PC-3 (cell line): ENCODE measurements at regions not wholly inside any gene's neighbourhood (a gene's known extent, or its start where the extent isn't known, plus 50 kb on each side); places are given as distances from the start of the nearest gene placed in this dataset.

Experiments
- ATAC-seq: fragments of 200-7000 bp; cut with Tn5 transposase; 2 replicates; pipeline ENCODE4 v1.9.1; 2020; ENCODE audit warnings: mild to moderate bottlenecking, moderate library complexity
- BruUV-seq: library from RNA; stranded (reverse); fragments of 400-500 nt; replicated peaks from 2 replicates; lab custom pipeline; 2021; lab: Mats Ljungman, UMichigan
- CTCF ChIA-PET: fragments of 300-600 bp; sonication (Branson Sonifier 250); formaldehyde crosslinking; loops from one replicate; lab custom pipeline; 2022; ENCODE audit warnings: antibody characterized with exemption; lab: Charles Lee
- POLR2A ChIA-PET: fragments of 300-600 bp; sonication (Branson Sonifier 250); formaldehyde crosslinking; loops from one replicate; lab custom pipeline; 2022; ENCODE audit warnings: antibody characterized with exemption; ENCODE audit not compliant: unreplicated experiment; lab: Charles Lee
- DNase-seq: peaks from one replicate; pipeline ENCODE4 v3.0.0-alpha.2; 2015
- H2AFZ ChIP-seq: fragments of 300-600 bp; sonication (generic); 2 replicates; pipeline ENCODE4 v1.6.0; 2016; ENCODE audit warnings: antibody characterized with exemption, low read length
- H3F3A ChIP-seq: fragments of 300-600 bp; sonication (generic); one replicate; pipeline ENCODE4 v1.6.0; 2017; ENCODE audit warnings: antibody characterized with exemption, low read length, control low read depth, mild to moderate bottlenecking; ENCODE audit not compliant: unreplicated experiment
- H3K27ac ChIP-seq: fragments of 300-600 bp; sonication (generic); 2 replicates; pipeline ENCODE4 v1.5.1; 2016; ENCODE audit warnings: mild to moderate bottlenecking, low read length
- H3K27me3 ChIP-seq: fragments of 300-600 bp; sonication (generic); 2 replicates; pipeline ENCODE4 v1.6.1; 2016; ENCODE audit warnings: low read length, mixed read lengths
- H3K36me3 ChIP-seq: fragments of 300-600 bp; sonication (generic); 2 replicates; pipeline ENCODE4 v1.6.1; 2016; ENCODE audit warnings: low read depth, mixed run types, low read length, mixed read lengths
- H3K4me1 ChIP-seq: fragments of 300-600 bp; sonication (generic); 2 replicates; pipeline ENCODE4 v1.5.1; 2016; ENCODE audit warnings: low read length; ENCODE audit not compliant: insufficient read depth
- H3K4me2 ChIP-seq: fragments of 300-600 bp; sonication (generic); 2 replicates; pipeline ENCODE4 v1.6.0; 2016; ENCODE audit warnings: low read length
- H3K4me3 ChIP-seq: fragments of 300-600 bp; sonication (generic); 2 replicates; pipeline ENCODE4 v1.5.1; 2016; ENCODE audit warnings: mild to moderate bottlenecking, low read length, mixed read lengths
- H3K79me2 ChIP-seq: fragments of 300-600 bp; sonication (generic); 2 replicates; pipeline ENCODE4 v1.6.1; 2017; ENCODE audit warnings: low read length, mixed read lengths
- H3K9ac ChIP-seq: fragments of 300-600 bp; sonication (generic); 2 replicates; pipeline ENCODE4 v1.6.0; 2016; ENCODE audit warnings: mild to moderate bottlenecking, low read length
- H3K9me2 ChIP-seq: fragments of 300-600 bp; sonication (generic); replicated peaks from 2 replicates; pipeline ENCODE4 v1.6.1; 2016; ENCODE audit warnings: mixed run types, low read length, mixed read lengths
- H3K9me3 ChIP-seq: fragments of 300-600 bp; sonication (generic); 2 replicates; pipeline ENCODE4 v1.6.1; 2016; ENCODE audit warnings: low read length, mixed read lengths
- H4K20me1 ChIP-seq: fragments of 300-600 bp; sonication (generic); 2 replicates; pipeline ENCODE4 v1.6.1; 2016; ENCODE audit warnings: low read length, mixed read lengths
- EZH2 ChIP-seq: fragments of 300-600 bp; sonication (generic); IDR thresholded peaks from one replicate; pipeline ENCODE4 v1.6.1; 2017; ENCODE audit warnings: antibody characterized with exemption, mild to moderate bottlenecking, low read length; ENCODE audit not compliant: unreplicated experiment
- EZH2phosphoT487 ChIP-seq: fragments of 300-600 bp; sonication (generic); IDR thresholded peaks from 2 replicates; pipeline ENCODE4 v1.6.1; 2018; ENCODE audit warnings: mild to moderate bottlenecking, antibody characterized with exemption, low read length, borderline replicate concordance
- intact Hi-C: fragments of 100-400 bp; cut with micrococcal nuclease; formaldehyde crosslinking; loops from 2 replicates; pipeline ENCODE4 v1.9.0; 2023
- TF ChIP-seq, protein P1 (sequence below): fragments of 300-600 bp; sonication (generic); conservative IDR thresholded peaks from 2 replicates; pipeline ENCODE4 v1.5.1; 2017; ENCODE audit warnings: antibody characterized with exemption, low read depth, mild to moderate bottlenecking, low read length

DNA sequence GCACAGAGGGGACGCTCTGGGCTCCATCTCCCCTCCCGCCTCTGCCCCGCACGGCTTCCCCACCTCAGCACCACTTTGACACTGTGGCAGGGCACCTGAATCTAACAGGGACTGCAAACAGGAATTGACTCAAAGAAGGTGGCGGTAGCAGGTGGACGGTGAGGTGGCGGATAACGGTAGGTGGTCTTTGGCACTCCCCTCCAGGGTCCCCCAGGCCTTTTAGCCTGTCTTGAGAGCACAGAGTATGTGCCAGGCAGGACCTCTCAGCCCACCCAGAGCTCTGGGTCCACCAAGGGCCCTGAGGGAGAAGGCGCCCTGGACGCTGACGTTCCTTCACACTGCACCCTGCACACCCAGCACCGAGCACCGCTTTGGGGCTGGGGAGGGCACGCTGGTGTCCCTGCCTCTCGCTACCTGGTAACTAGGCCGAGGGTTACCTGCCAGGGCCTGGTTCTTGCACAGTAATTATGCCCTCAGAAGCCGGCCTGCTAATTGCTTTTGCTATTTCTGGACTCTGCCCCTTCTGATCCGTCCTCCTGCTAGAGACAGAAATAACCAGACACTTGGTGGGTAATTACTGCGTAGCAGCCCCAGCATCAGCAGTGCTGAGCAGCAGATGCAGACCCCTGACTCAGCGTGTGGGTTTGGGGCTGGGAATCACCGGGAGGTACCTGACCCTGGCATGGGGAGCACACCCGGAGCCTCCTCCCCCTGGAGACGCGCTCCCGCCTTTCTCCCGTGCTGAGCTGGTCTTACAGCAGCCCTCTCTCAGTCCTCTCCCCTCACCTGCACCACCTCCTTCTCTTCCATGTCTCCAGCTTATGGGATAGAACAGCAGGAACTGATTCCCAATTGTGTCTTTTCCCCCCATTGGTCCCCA lies 103.3 kb upstream of the B3GAT1 start:
- H3K4me1 ChIP-seq = no peaks in the 10 kb centered on the region
- H3K79me2 ChIP-seq = no peaks in the 10 kb centered on the region
- TF ChIP-seq, protein P1, sequence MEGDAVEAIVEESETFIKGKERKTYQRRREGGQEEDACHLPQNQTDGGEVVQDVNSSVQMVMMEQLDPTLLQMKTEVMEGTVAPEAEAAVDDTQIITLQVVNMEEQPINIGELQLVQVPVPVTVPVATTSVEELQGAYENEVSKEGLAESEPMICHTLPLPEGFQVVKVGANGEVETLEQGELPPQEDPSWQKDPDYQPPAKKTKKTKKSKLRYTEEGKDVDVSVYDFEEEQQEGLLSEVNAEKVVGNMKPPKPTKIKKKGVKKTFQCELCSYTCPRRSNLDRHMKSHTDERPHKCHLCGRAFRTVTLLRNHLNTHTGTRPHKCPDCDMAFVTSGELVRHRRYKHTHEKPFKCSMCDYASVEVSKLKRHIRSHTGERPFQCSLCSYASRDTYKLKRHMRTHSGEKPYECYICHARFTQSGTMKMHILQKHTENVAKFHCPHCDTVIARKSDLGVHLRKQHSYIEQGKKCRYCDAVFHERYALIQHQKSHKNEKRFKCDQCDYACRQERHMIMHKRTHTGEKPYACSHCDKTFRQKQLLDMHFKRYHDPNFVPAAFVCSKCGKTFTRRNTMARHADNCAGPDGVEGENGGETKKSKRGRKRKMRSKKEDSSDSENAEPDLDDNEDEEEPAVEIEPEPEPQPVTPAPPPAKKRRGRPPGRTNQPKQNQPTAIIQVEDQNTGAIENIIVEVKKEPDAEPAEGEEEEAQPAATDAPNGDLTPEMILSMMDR = no peak
- no peak for TF ChIP-seq EZH2phosphoT487
- TF ChIP-seq EZH2 = no peak
- no peak overlapping the region for H3K4me2 ChIP-seq
- ATAC-seq (no peak), DNase-seq (no peak)
- no peaks in the 10 kb centered on the region for H3K9me2 ChIP-seq
- BruUV-seq = no TSS peak
- H3K9me3 ChIP-seq = no peaks in the 10 kb centered on the region
- no peak overlapping the region for H3K9ac ChIP-seq
- H4K20me1 ChIP-seq = no peaks in the 10 kb centered on the region
- H3K4me3 ChIP-seq = no peak overlapping the region
- H3F3A ChIP-seq = no peaks in the 10 kb centered on the region
- peaks cover 84% of the 10 kb centered on the region for H3K27me3 ChIP-seq
- H2AFZ ChIP-seq = no peak overlapping the region
- POLR2A ChIA-PET = no interaction called here
- CTCF ChIA-PET = no interaction called here
- no peaks in the 10 kb centered on the region for H3K36me3 ChIP-seq
- no peak overlapping the region for H3K27ac ChIP-seq
- intact Hi-C loops = no loop called here

DNA sequence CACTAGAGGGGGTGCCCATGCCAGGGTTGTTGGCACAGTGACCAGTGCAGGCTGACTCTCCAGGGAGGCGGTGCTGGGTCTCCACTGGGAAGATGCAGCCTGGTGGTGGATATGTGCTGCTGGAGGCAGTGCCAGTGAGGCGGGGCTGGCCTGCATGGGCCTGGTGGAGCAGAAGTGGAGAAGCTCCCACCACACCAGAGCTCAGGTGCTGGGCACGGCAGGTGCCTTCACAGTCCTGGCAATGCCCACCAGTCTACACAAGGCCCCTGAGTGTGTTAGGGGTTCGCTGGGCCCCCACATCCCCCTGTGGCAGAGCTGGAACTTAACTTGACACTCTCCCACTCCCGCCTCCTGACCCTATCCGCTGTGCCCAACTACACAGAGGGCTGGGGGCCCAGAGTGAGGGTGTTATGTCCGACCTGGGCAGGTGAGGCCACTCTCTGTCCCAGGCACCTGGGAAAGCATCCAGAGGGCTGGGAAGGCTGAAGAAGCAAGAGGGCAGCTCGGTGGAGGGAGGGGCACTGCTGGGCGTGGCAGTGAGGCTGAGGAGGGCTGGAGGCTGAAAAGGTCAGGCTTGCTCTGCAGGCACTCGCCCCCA lies 102.4 kb upstream of the B3GAT1 start:
- ChIA-PET POLR2A (no interaction called here), CTCF (no interaction called here)
- TF ChIP-seq, protein P1 = no peak
- TF ChIP-seq EZH2 (no peak), EZH2phosphoT487 (no peak)
- BruUV-seq = no TSS peak
- H4K20me1 ChIP-seq = no peaks in the 10 kb centered on the region
- no peaks in the 10 kb centered on the region for H3K9me3 ChIP-seq
- H3K4me1 ChIP-seq = no peaks in the 10 kb centered on the region
- no peak for ATAC-seq
- no peaks in the 10 kb centered on the region for H3F3A ChIP-seq
- peaks cover 77% of the 10 kb centered on the region for H3K27me3 ChIP-seq
- H3K4me2 ChIP-seq = no peak overlapping the region
- H3K79me2 ChIP-seq = no peaks in the 10 kb centered on the region
- no peak overlapping the region for H3K4me3 ChIP-seq
- H3K36me3 ChIP-seq = no peaks in the 10 kb centered on the region
- no peak overlapping the region for H3K9ac ChIP-seq
- no peak overlapping the region for H3K27ac ChIP-seq
- no peak overlapping the region for H2AFZ ChIP-seq
- no peaks in the 10 kb centered on the region for H3K9me2 ChIP-seq
- intact Hi-C loops = no loop called here
- DNase-seq = no peak

DNA sequence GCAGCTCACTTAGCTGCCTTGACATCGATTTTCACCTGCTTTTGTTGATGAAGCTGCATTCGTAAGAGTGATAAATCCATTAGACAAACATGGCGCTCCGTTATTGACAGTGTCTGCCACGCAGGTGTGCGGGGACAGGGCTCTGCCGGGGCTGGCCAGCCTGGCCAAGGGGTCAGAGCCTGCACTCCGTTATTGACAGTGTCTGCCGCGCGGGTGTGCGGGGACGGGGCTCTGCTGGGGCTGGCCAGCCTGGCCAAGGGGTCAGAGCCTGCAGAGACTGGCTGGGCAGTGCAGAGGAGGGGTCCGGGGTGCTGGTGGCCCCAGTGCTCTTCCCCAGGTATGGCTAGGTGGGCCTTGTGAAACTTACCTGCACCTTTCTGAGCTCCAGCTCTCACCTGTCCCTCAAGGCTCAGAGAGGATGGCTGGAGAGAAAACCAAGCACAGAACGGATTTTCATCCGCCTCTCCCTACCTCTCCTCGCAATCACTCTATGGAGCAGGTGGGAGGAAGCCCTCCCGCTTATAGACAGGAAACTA lies 101.6 kb upstream of the B3GAT1 start:
- H3K4me3 ChIP-seq = no peak overlapping the region
- DNase-seq (no peak), ATAC-seq (no peak)
- no peak overlapping the region for H3K27ac ChIP-seq
- TF ChIP-seq EZH2 (no peak), EZH2phosphoT487 (no peak)
- TF ChIP-seq, protein P1 = no peak
- H3K36me3 ChIP-seq = no peaks in the 10 kb centered on the region
- ChIA-PET CTCF (no interaction called here), POLR2A (no interaction called here)
- no peaks in the 10 kb centered on the region for H3K9me2 ChIP-seq
- peaks cover 78% of the 10 kb centered on the region for H3K27me3 ChIP-seq
- intact Hi-C loops = no loop called here
- no peak overlapping the region for H2AFZ ChIP-seq
- no peaks in the 10 kb centered on the region for H3K4me1 ChIP-seq
- H4K20me1 ChIP-seq = no peaks in the 10 kb centered on the region
- H3F3A ChIP-seq = no peaks in the 10 kb centered on the region
- no peak overlapping the region for H3K4me2 ChIP-seq
- BruUV-seq = no TSS peak
- H3K9me3 ChIP-seq = no peaks in the 10 kb centered on the region
- H3K9ac ChIP-seq = no peak overlapping the region
- H3K79me2 ChIP-seq = no peaks in the 10 kb centered on the region
